Stimulated activated CD4-positive, alpha-beta T cell treated with anti-CD3 and anti-CD28 coated beads, Interleukin-12 subunit alpha, Interleukin-12 subunit beta, amount 100 ng/mL, for 48 hours (primary cell): ENCODE measurements at regions not wholly inside any gene's neighbourhood (a gene's known extent, or its start where the extent isn't known, plus 50 kb on each side); places are given as distances from the start of the nearest gene placed in this dataset.

Experiments used
- DNase-seq, 3 donors: peaks; one replicate each; pipeline ENCODE4 v3.0.0-alpha.2; 2020; ENCODE audit warnings: low read depth in 2 of 3, low spot score in 1 of 3

- DNase-seq, result no peak
Observed at GRCh38 chr17:55829995-55830612, 79.3 kb downstream of the PCTP start.

- DNase-seq, result no peak
Observed at GRCh38 chr17:55830699-55831471, 80.0 kb downstream of the PCTP start.

- DNase-seq, result no peak
Observed at GRCh38 chr17:55833306-55833705, 82.5 kb downstream of the PCTP start.

GRCh38 chr17:55842405-55843158, 91.7 kb downstream of the PCTP start:
- no peak for DNase-seq

GRCh38 chr17:55843785-55844184, 92.9 kb downstream of the PCTP start:
- no peak for DNase-seq

- DNase-seq, result peak in 1 of 3 donors; percentile 13
Observed at GRCh38 chr17:55845385-55845784, 94.5 kb downstream of the PCTP start.

- DNase-seq, result no peak
Observed at GRCh38 chr17:55846745-55847144, 95.9 kb downstream of the PCTP start.

GRCh38 chr17:55852734-55853133, 101.9 kb downstream of the PCTP start:
- DNase-seq, result no peak

GRCh38 chr17:55859301-55859795, 108.5 kb downstream of the PCTP start:
- no peak for DNase-seq

- DNase-seq, result no peak
Observed at GRCh38 chr17:55865072-55865762, 114.4 kb downstream of the PCTP start.

GRCh38 chr17:55870044-55870443, 119.2 kb downstream of the PCTP start:
- DNase-seq, result no peak

- DNase-seq, result no peak
Observed at GRCh38 chr17:55872374-55872773, 121.5 kb downstream of the PCTP start.

- DNase-seq, result no peak
Observed at GRCh38 chr17:55873017-55873758, 122.3 kb downstream of the PCTP start.

- no peak for DNase-seq
Observed at GRCh38 chr17:55883149-55883548, 132.3 kb downstream of the PCTP start.

- DNase-seq, result no peak
Observed at GRCh38 chr17:55887531-55887930, 136.7 kb downstream of the PCTP start.

GRCh38 chr17:55889271-55889670, 138.4 kb downstream of the PCTP start:
- DNase-seq, result no peak

- no peak for DNase-seq
Observed at GRCh38 chr17:55895112-55895759, 144.4 kb downstream of the PCTP start.

- DNase-seq, result no peak
Observed at GRCh38 chr17:55897301-55897700, 146.4 kb downstream of the PCTP start.

- DNase-seq, result no peak
Observed at GRCh38 chr17:55898195-55898594, 147.3 kb downstream of the PCTP start.

- no peak for DNase-seq
Observed at GRCh38 chr17:55900188-55900587, 149.3 kb downstream of the PCTP start.
